HepG2 (cell line): ENCODE measurements at regions not wholly inside any gene's neighbourhood (a gene's known extent, or its start where the extent isn't known, plus 50 kb on each side); places are given as distances from the start of the nearest gene placed in this dataset.

Source experiments
- CHD2 ChIP-seq: IDR thresholded peaks from 2 replicates; pipeline ENCODE4 v1.6.1; 2011; ENCODE audit warnings: low read depth, low read length, improper control_type of control experiment
- CREM ChIP-seq, 2 experiments: sonication (generic) in 1 of 2; formaldehyde crosslinking in 1 of 2; IDR thresholded peaks; 2 replicates each; pipeline versions ENCODE4 v1.4.0 to v1.6.1; 2016 to 2020; ENCODE audit warnings: antibody characterized with exemption in 1 of 2, mild to moderate bottlenecking in 1 of 2, missing genetic modification reagents in 1 of 2
- KLF13 ChIP-seq: sonication (generic); formaldehyde crosslinking; IDR thresholded peaks from 2 replicates; pipeline ENCODE4 v1.4.0; 2020; ENCODE audit warnings: mild to moderate bottlenecking, missing genetic modification reagents
- WIZ ChIP-seq: sonication (generic); formaldehyde crosslinking; IDR thresholded peaks from 2 replicates; pipeline ENCODE4 v1.5.1; 2020; ENCODE audit warnings: mild to moderate bottlenecking, missing genetic modification reagents
- ZFX ChIP-seq: sonication (generic); formaldehyde crosslinking; IDR thresholded peaks from 2 replicates; pipeline ENCODE4 v1.4.0; 2020; ENCODE audit warnings: mild to moderate bottlenecking, low read depth, missing genetic modification reagents, moderate library complexity
- ZNF484 ChIP-seq: sonication (generic); formaldehyde crosslinking; IDR thresholded peaks from 2 replicates; pipeline ENCODE4 v1.5.1; 2020; ENCODE audit warnings: mild to moderate bottlenecking, low read depth, missing genetic modification reagents, borderline replicate concordance
- TF ChIP-seq, protein P1 (sequence below): sonication (generic); formaldehyde crosslinking; IDR thresholded peaks from 2 replicates; pipeline ENCODE4 v1.4.0; 2020; ENCODE audit warnings: mild to moderate bottlenecking, missing genetic modification reagents
- TF ChIP-seq, protein P2 (sequence below): sonication (generic); IDR thresholded peaks from 2 replicates; pipeline ENCODE4 v1.6.1; 2016; ENCODE audit warnings: low read depth, borderline replicate concordance
- TF ChIP-seq, protein P3 (sequence below): sonication (generic); formaldehyde crosslinking; IDR thresholded peaks from 2 replicates; pipeline ENCODE4 v1.4.0; 2020; ENCODE audit warnings: missing genetic modification reagents, borderline replicate concordance
- TF ChIP-seq, protein P4 (sequence below): sonication (generic); formaldehyde crosslinking; IDR thresholded peaks from 2 replicates; pipeline ENCODE4 v1.5.1; 2020; ENCODE audit warnings: missing genetic modification reagents, mild to moderate bottlenecking, borderline replicate concordance
- TF ChIP-seq, protein P5 (sequence below): IDR thresholded peaks from 2 replicates; pipeline ENCODE4 v1.6.1; 2016; ENCODE audit warnings: mild to moderate bottlenecking

DNA sequence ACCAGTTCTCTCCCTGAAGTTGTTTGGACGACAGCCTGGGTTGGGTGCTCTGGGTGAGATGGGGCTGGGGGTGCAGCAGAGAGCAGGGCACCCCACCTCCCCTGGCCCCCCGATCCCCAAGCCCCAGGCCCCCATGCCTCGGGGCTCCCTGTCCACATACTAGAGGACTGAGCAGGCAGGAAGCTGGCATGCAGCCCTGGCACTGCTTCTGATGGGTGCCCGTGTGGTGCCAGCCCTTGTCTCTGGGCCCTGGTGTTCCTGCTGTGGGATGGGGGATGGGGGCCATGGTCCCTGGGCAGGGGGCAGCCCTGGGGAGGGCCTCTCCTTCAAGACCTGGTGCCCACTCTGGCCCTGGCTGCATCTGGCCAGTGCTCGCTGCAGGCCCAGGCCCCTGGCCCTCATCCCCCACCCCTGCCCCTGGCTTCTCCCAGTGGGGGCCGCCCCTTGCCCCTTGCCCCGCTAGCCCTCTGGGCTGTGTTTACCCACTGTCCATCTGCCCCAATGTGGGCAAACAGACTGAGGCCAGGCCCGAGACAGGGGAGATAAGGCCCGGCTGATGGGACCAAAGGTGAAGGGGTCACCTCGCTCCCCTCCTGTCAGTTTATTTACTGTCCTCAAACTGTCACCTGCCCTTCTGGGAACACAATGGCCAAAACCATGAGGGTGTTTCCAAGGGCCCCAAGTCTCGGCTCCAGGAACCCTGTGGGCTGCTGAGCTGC lies 67.3 kb upstream of the RXRA start (continued):
- TF ChIP-seq, protein P1, sequence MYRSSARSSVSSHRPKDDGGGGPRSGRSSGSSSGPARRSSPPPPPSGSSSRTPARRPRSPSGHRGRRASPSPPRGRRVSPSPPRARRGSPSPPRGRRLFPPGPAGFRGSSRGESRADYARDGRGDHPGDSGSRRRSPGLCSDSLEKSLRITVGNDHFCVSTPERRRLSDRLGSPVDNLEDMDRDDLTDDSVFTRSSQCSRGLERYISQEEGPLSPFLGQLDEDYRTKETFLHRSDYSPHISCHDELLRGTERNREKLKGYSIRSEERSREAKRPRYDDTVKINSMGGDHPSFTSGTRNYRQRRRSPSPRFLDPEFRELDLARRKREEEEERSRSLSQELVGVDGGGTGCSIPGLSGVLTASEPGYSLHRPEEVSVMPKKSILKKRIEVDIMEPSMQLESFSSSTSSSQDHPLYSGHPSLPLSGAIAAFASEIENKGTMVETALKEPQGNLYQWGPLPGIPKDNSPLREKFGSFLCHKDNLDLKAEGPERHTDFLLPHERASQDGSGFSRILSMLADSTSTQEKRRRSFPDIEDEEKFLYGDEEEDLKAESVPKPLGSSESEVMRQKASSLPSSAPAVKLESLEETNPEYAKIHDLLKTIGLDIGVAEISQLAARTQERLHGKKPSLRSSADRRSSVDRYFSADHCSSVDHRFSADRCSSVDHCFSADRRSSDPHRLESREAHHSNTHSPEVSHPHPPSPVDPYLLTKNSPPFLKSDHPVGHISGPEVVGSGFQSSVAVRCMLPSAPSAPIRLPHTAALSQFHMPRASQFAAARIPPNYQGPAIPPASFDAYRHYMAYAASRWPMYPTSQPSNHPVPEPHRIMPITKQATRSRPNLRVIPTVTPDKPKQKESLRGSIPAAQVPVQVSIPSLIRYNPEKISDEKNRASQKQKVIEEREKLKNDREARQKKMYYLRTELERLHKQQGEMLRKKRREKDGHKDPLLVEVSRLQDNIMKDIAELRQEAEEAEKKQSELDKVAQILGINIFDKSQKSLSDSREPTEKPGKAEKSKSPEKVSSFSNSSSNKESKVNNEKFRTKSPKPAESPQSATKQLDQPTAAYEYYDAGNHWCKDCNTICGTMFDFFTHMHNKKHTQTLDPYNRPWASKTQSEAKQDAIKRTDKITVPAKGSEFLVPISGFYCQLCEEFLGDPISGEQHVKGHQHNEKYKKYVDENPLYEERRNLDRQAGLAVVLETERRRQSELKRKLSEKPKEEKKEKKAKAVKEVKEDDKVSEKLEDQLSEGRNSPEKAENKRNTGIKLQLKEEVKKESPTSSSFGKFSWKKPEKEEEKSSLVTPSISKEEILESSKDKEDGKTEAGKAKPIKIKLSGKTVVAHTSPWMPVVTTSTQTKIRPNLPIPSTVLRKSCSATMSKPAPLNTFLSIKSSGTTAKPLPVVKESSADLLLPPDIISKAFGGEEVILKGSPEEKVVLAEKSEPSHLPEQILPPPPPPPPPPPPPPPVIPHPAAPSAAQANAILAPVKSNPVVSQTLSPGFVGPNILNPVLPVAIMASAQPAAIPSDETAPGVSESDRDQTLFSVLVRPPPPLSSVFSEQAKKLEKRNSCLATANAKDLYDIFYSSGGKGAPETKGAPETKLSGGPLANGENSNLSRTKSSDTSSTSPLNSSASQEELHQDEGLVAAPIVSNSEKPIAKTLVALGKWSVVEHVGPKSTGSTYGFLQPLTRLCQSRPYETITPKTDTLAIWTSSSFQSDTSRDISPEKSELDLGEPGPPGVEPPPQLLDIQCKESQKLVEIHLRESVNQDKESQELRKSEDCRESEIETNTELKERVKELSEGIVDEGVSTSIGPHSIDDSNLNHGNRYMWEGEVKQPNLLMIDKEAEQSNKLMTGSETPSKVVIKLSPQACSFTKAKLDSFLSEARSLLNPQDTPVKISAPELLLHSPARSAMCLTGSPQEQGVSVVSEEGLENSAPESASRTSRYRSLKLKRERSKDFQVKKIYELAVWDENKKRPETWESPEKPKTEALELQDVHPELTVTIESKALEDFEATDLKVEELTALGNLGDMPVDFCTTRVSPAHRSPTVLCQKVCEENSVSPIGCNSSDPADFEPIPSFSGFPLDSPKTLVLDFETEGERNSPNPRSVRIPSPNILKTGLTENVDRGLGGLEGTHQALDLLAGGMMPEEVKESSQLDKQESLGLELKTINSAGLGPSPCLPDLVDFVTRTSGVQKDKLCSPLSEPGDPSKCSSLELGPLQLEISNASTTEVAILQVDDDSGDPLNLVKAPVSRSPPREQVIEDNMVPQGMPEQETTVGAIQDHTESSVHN = peak; percentile 44; the same call in 1 of the 2 replicates
- TF ChIP-seq, protein P2, sequence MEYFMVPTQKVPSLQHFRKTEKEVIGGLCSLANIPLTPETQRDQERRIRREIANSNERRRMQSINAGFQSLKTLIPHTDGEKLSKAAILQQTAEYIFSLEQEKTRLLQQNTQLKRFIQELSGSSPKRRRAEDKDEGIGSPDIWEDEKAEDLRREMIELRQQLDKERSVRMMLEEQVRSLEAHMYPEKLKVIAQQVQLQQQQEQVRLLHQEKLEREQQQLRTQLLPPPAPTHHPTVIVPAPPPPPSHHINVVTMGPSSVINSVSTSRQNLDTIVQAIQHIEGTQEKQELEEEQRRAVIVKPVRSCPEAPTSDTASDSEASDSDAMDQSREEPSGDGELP = peak; percentile 88
- TF ChIP-seq, protein P3, sequence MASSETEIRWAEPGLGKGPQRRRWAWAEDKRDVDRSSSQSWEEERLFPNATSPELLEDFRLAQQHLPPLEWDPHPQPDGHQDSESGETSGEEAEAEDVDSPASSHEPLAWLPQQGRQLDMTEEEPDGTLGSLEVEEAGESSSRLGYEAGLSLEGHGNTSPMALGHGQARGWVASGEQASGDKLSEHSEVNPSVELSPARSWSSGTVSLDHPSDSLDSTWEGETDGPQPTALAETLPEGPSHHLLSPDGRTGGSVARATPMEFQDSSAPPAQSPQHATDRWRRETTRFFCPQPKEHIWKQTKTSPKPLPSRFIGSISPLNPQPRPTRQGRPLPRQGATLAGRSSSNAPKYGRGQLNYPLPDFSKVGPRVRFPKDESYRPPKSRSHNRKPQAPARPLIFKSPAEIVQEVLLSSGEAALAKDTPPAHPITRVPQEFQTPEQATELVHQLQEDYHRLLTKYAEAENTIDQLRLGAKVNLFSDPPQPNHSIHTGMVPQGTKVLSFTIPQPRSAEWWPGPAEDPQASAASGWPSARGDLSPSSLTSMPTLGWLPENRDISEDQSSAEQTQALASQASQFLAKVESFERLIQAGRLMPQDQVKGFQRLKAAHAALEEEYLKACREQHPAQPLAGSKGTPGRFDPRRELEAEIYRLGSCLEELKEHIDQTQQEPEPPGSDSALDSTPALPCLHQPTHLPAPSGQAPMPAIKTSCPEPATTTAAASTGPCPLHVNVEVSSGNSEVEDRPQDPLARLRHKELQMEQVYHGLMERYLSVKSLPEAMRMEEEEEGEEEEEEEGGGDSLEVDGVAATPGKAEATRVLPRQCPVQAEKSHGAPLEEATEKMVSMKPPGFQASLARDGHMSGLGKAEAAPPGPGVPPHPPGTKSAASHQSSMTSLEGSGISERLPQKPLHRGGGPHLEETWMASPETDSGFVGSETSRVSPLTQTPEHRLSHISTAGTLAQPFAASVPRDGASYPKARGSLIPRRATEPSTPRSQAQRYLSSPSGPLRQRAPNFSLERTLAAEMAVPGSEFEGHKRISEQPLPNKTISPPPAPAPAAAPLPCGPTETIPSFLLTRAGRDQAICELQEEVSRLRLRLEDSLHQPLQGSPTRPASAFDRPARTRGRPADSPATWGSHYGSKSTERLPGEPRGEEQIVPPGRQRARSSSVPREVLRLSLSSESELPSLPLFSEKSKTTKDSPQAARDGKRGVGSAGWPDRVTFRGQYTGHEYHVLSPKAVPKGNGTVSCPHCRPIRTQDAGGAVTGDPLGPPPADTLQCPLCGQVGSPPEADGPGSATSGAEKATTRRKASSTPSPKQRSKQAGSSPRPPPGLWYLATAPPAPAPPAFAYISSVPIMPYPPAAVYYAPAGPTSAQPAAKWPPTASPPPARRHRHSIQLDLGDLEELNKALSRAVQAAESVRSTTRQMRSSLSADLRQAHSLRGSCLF (CRISPR knock-in tag) = no peak
- TF ChIP-seq WIZ (no peak), CHD2 (no peak), CREM (IDR thresholded peaks at IDR 0.05) (peak; percentile 65; the same call in 1 of the 2 replicates), CREM (CRISPR knock-in tag; IDR thresholded peaks at IDR 0.05) (no peak), KLF13 (CRISPR knock-in tag) (no peak), ZFX (CRISPR knock-in tag) (peak; percentile 84), ZNF484 (no peak)
- TF ChIP-seq, protein P4, sequence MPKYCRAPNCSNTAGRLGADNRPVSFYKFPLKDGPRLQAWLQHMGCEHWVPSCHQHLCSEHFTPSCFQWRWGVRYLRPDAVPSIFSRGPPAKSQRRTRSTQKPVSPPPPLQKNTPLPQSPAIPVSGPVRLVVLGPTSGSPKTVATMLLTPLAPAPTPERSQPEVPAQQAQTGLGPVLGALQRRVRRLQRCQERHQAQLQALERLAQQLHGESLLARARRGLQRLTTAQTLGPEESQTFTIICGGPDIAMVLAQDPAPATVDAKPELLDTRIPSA = no peak
- TF ChIP-seq, protein P5, sequence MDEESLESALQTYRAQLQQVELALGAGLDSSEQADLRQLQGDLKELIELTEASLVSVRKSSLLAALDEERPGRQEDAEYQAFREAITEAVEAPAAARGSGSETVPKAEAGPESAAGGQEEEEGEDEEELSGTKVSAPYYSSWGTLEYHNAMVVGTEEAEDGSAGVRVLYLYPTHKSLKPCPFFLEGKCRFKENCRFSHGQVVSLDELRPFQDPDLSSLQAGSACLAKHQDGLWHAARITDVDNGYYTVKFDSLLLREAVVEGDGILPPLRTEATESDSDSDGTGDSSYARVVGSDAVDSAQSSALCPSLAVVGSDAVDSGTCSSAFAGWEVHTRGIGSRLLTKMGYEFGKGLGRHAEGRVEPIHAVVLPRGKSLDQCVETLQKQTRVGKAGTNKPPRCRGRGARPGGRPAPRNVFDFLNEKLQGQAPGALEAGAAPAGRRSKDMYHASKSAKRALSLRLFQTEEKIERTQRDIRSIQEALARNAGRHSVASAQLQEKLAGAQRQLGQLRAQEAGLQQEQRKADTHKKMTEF = peak; percentile 57; the same call in 1 of the 2 replicates
